ENCODE measurements at regions not wholly inside any gene's neighbourhood (a gene's known extent, or its start where the extent isn't known, plus 50 kb on each side); places are given as distances from the start of the nearest gene placed in this dataset.

DNA sequence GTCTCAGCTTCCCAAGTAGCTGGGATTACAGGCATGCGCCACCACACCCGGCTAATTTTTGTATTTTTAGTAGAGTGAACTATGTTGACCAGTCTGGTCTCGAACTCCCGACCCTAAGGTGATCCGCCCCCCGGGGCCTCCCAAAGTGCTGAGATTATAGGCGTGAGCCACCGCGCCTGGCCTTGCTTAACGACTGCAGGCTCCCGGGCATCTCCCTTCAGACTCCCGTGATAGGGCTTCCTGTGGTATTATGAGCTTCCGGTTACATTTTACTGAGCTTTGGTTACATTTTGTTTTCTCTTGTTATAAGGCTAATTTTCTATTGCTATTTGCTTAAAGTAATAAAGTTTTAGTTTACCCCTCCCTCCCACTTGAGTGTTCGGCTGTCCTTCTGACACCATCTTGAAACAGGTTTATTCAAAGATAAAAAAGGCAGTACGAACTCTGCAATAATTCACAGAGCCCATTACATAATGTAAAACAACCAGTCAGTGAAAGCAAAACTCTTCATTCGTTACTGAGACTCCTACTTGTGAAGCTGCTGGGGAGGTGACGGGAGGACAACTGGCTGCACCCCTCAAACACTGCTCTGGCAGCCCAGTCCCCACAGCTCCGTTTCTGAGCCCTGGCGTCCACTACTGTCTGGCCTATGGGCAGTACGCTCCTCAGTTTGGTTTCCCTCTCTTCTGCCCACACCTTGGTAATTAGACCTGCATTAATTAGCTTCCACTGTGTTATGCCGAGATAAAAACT, 795.7 kb upstream of the SLIT2 start:
- DNase-seq (ENCODE audit: insufficient read length), result no peak
- FAIRE-seq, result no peak
- TF ChIP-seq TAF1 (IDR thresholded peaks at IDR 0.05; ENCODE audit: borderline replicate concordance, low read depth, low read length), result no peak
- no peak for TF ChIP-seq POLR2A (IDR thresholded peaks at IDR 0.05; ENCODE audit: low read depth, low read length)
- TF ChIP-seq POLR2AphosphoS5 (IDR thresholded peaks at IDR 0.05; ENCODE audit: low read depth, low read length), result no peak

DNA sequence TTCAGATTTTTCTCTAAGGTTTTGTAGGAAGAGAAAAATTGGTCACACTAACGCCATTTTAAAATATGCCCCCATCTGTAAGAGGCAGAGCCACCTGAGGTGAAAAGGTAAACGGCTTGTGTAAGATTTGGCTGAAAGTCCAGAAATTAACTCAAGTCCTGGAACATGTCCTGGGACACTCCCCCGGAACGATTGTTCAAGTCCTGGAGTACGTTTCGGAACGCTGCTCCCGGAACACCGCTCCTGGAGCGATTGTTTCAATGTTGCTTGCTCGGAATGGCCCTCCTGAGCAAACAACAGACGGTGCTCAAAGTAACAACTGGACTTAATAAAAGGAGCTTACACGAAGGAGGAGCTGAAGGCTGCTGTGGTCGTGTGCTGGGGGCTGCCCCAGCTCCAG, 796.5 kb upstream of the SLIT2 start:
- TF ChIP-seq POLR2AphosphoS5 (IDR thresholded peaks at IDR 0.05; ENCODE audit: low read depth, low read length) (no peak), TAF1 (IDR thresholded peaks at IDR 0.05; ENCODE audit: borderline replicate concordance, low read depth, low read length) (no peak), POLR2A (IDR thresholded peaks at IDR 0.05; ENCODE audit: low read depth, low read length) (no peak)
- DNase-seq (ENCODE audit: insufficient read length), result no peak
- no peak for FAIRE-seq

DNA sequence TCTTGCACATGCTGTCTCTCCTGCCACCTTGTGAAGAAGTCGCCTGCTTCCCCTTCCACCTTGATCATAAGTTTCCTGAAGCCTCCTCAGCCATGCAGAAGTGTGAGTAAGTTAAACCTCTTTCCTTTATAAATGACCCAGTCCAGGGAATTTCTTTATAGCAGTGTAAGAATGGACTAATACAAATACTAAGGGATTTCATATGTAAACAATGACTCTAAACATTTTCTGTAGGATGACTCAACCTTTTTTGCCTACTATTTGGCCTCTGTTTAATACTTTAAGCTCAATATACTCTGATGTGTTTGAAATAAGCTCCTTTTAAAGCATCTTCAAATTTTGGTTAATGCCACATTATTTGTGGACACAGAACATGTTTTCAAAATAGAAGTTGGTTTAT, 813.5 kb upstream of the SLIT2 start:
- no peak for TF ChIP-seq POLR2A (IDR thresholded peaks at IDR 0.05; ENCODE audit: low read depth, low read length)
- TF ChIP-seq TAF1 (IDR thresholded peaks at IDR 0.05; ENCODE audit: borderline replicate concordance, low read depth, low read length), result no peak
- TF ChIP-seq POLR2AphosphoS5 (IDR thresholded peaks at IDR 0.05; ENCODE audit: low read depth, low read length), result no peak
- FAIRE-seq (no peak), DNase-seq (ENCODE audit: insufficient read length) (no peak)

DNA sequence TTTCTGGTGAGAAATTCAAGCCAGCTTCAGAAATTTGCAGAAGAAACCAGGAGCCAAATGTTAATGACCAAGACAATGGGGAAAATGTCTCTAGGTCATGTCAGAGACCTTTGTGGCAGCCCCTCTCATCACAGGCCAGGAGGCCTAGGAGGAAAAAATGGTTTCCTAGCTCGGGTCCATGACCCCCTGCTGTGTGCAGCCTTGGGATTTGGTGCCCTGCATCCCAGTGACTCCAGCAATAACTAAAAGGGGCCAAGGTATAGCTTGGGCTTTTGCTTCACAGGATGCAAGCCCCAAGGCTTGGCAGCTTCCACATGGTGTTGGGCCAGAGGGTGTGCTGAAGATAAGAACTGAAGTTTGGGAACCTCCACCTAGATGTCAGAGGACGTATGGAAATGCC, 814.7 kb upstream of the SLIT2 start:
- FAIRE-seq, result no peak
- no peak for DNase-seq (ENCODE audit: insufficient read length)
- TF ChIP-seq POLR2AphosphoS5 (IDR thresholded peaks at IDR 0.05; ENCODE audit: low read depth, low read length), result no peak
- TF ChIP-seq POLR2A (IDR thresholded peaks at IDR 0.05; ENCODE audit: low read depth, low read length), result no peak
- no peak for TF ChIP-seq TAF1 (IDR thresholded peaks at IDR 0.05; ENCODE audit: borderline replicate concordance, low read depth, low read length)

DNA sequence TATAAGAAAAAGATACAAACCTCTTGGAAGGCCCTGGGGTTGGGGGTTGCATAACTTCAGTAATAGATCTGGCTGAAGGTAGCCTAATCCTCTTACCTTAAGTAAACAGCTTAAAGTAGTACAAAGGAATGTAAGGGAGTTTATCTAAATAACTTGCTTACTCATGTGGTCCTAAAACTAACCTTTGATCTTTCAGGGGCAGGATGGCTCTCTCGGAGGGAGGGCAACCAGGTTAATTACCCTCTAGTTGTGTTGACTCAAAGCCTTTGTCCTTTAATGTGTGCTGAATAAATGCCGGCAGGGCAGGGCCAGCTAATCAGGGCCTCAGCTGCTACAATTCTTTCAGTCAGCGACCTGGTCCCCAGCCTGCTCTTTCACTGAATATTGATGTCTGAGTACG, 822.0 kb upstream of the SLIT2 start:
- FAIRE-seq (no peak), DNase-seq (ENCODE audit: insufficient read length) (no peak)
- TF ChIP-seq POLR2A (IDR thresholded peaks at IDR 0.05; ENCODE audit: low read depth, low read length), result no peak
- TF ChIP-seq POLR2AphosphoS5 (IDR thresholded peaks at IDR 0.05; ENCODE audit: low read depth, low read length), result no peak
- TF ChIP-seq TAF1 (IDR thresholded peaks at IDR 0.05; ENCODE audit: borderline replicate concordance, low read depth, low read length), result no peak

DNA sequence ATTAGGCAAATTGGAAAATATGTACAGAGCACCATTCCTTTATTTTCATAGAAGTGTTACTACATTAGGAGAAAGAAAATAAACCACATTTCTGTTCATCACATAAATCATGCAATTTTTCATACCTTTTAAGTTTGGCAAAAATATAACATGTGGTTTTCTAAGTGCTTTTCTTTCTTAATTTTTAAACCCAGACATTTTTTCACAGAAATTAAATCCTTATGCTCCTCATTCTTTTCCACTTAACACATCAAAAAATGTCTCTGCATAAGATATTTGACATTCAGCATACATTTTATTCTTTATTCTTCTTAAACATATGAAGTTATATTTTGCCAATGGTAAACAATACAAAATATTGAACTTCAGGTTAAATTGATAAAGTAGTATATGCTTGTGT, 826.6 kb upstream of the SLIT2 start:
- FAIRE-seq (no peak), DNase-seq (ENCODE audit: insufficient read length) (no peak)
- TF ChIP-seq TAF1 (IDR thresholded peaks at IDR 0.05; ENCODE audit: borderline replicate concordance, low read depth, low read length) (no peak), POLR2AphosphoS5 (IDR thresholded peaks at IDR 0.05; ENCODE audit: low read depth, low read length) (no peak), POLR2A (IDR thresholded peaks at IDR 0.05; ENCODE audit: low read depth, low read length) (no peak)

DNA sequence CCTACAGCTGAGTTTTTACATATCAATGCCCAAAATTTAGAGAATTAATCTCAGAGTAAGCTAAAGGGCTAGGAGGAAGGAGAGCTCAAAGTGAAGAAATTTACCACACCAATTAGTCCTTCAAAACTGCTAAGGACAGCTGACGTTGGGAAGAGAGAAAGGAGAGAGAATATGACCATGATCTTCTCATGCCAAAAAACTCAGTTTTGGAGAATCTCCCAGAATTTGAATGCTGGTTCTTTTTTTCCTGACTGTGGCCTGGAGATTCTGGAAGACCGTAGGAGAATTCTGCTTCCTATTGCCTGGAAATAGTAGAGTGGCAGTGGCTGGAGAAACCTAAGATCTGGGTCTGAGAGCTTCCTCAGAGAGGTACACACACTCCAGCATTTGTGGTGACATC, 834.4 kb upstream of the SLIT2 start:
- TF ChIP-seq POLR2A (IDR thresholded peaks at IDR 0.05; ENCODE audit: low read depth, low read length) (no peak), POLR2AphosphoS5 (IDR thresholded peaks at IDR 0.05; ENCODE audit: low read depth, low read length) (no peak), TAF1 (IDR thresholded peaks at IDR 0.05; ENCODE audit: borderline replicate concordance, low read depth, low read length) (no peak)
- DNase-seq (ENCODE audit: insufficient read length), result no peak
- FAIRE-seq, result no peak

DNA sequence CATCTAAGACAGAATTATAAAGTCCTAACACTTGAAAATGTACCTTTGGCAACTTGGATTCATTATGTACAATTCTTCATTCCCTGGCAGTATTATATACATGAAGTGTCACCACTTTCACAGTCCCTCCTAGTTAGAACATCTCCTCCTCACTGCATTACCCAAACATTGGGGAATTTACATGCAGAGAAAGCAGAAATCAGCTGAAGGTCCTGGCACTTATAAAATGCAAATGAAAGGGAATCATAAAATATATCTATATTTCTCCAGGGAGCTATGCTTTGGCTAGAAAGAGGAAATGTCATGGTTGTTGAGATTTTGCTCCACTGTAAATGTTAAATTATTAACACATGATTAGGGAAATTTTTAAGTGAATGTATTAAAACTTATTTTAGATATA, 835.6 kb upstream of the SLIT2 start:
- TF ChIP-seq TAF1 (IDR thresholded peaks at IDR 0.05; ENCODE audit: borderline replicate concordance, low read depth, low read length) (no peak), POLR2A (IDR thresholded peaks at IDR 0.05; ENCODE audit: low read depth, low read length) (no peak), POLR2AphosphoS5 (IDR thresholded peaks at IDR 0.05; ENCODE audit: low read depth, low read length) (no peak)
- FAIRE-seq (no peak), DNase-seq (ENCODE audit: insufficient read length) (no peak)

DNA sequence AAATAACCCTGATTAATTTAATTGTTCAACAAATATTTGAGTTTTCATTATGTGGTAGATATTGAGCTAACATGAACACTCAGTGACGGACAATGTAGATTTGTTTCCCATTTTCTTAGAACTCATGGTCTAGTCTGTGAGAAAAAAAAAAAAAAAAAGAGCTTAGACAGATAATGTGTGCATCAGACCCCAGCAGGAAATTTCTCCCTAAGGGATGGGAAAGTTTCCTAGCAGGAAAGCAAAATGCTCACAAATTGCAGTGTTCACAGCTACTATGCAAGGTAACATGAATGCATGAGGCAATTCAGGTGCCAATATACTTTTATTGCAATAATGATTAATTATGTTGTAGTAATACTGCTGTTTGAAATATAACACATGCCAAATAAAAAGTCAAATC, 843.2 kb upstream of the SLIT2 start:
- FAIRE-seq (no peak), DNase-seq (ENCODE audit: insufficient read length) (no peak)
- no peak for TF ChIP-seq POLR2A (IDR thresholded peaks at IDR 0.05; ENCODE audit: low read depth, low read length)
- TF ChIP-seq TAF1 (IDR thresholded peaks at IDR 0.05; ENCODE audit: borderline replicate concordance, low read depth, low read length), result no peak
- no peak for TF ChIP-seq POLR2AphosphoS5 (IDR thresholded peaks at IDR 0.05; ENCODE audit: low read depth, low read length)

DNA sequence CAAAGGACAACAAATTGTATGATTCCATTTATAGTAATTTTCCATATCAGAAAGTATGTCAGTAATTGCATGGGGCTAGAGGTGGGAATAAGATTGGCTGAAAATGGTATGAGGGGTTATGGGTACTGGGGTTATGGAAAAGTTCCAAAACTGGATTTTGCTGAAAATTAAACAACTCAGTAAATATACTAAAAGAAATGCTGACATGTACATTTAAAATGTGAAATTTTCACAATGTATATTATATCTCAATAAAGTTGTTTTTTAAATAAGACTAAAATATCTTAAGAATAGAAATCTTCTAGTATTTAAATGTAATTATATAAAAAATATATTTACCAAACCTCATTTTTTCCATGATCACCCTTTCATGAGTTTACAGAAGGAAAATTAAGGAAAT, 844.9 kb upstream of the SLIT2 start:
- FAIRE-seq (no peak), DNase-seq (ENCODE audit: insufficient read length) (no peak)
- TF ChIP-seq TAF1 (IDR thresholded peaks at IDR 0.05; ENCODE audit: borderline replicate concordance, low read depth, low read length) (no peak), POLR2AphosphoS5 (IDR thresholded peaks at IDR 0.05; ENCODE audit: low read depth, low read length) (no peak), POLR2A (IDR thresholded peaks at IDR 0.05; ENCODE audit: low read depth, low read length) (no peak)

DNA sequence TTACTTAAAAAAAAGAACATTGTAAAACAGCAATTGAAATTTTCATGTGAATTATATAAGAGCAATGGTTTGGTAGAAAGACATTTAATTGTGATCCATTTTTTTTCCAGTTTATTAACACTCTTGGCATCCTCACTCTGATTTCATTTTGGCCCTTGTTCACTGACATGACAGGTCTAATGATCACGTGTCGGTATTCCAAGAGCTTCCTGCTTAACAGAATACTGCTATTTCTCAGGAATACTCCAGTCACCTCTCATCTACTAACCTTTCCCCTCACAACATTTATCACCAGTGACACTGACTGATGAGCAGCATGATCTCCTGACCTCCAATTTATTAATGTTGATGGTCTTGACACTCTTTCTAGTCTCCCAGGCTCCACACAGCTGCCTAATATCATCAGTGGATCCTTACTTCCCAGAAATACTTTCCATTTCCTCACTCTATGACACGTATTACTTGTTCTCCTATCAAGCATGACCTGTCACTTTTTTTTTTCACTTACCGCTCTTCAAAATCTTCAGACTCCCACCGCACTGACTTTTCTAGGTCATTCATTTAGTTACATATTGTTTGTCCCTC, 847.8 kb upstream of the SLIT2 start:
- no peak for FAIRE-seq
- TF ChIP-seq POLR2AphosphoS5 (IDR thresholded peaks at IDR 0.05; ENCODE audit: low read depth, low read length) (no peak), POLR2A (IDR thresholded peaks at IDR 0.05; ENCODE audit: low read depth, low read length) (no peak), TAF1 (IDR thresholded peaks at IDR 0.05; ENCODE audit: borderline replicate concordance, low read depth, low read length) (no peak)
- no peak for DNase-seq (ENCODE audit: insufficient read length)

DNA sequence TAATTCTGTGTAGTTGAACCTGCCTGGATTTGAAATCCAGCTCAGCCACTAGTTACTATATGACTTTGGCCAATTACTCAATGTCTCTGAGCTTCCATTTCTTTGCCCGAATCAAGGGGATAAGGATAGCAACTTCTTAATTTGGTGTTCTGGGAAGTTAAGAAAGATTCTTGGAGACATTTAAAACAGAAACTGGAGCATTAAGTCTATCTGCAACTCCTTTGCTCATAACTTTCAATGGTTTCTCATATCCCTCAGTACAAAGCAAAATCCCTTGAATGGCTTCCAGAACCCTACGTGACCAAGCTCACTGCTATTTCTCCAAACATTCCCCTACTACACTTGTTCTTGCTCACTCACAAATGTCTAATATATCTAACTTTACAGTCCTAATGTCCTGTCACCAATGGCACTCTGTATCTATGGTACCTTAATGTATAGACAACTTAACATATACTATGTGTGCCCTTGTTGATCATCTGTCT, 849.1 kb upstream of the SLIT2 start:
- TF ChIP-seq POLR2AphosphoS5 (IDR thresholded peaks at IDR 0.05; ENCODE audit: low read depth, low read length) (no peak), TAF1 (IDR thresholded peaks at IDR 0.05; ENCODE audit: borderline replicate concordance, low read depth, low read length) (no peak), POLR2A (IDR thresholded peaks at IDR 0.05; ENCODE audit: low read depth, low read length) (no peak)
- no peak for FAIRE-seq

More for the DNA sequence above, 849.1 kb upstream of the SLIT2 start:
- no peak for DNase-seq (ENCODE audit: insufficient read length)
